Brain microvascular endothelial cell (primary cell): ENCODE measurements at regions not wholly inside any gene's neighbourhood (a gene's known extent, or its start where the extent isn't known, plus 50 kb on each side); places are given as distances from the start of the nearest gene placed in this dataset.

Experiments
- DNase-seq: peaks from one replicate; pipeline ENCODE4 v3.0.0-alpha.2; 2020
- H3K27ac ChIP-seq: fragments of 250-450 bp; sonication (Bioruptor Pico); 2 replicates; pipeline ENCODE4 v1.5.1; 2020; ENCODE audit warnings: mild to moderate bottlenecking, moderate library complexity
- H3K27me3 ChIP-seq: fragments of 250-450 bp; sonication (Bioruptor Pico); replicated peaks from 2 replicates; pipeline ENCODE4 v1.5.1; 2020; ENCODE audit warnings: mild to moderate bottlenecking
- H3K36me3 ChIP-seq: fragments of 250-450 bp; sonication (Bioruptor Pico); replicated peaks from 2 replicates; pipeline ENCODE4 v1.5.1; 2020; ENCODE audit warnings: mild to moderate bottlenecking
- H3K4me3 ChIP-seq: 2 replicates; pipeline ENCODE4 v1.5.1; 2011; ENCODE audit warnings: low read depth, mild to moderate bottlenecking, control low read depth, low read length, moderate library complexity
- CTCF ChIP-seq: IDR thresholded peaks from 2 replicates; pipeline ENCODE4 v1.5.1; 2011; ENCODE audit warnings: low read depth, mild to moderate bottlenecking, moderate library complexity, low read length, control low read depth, inconsistent platforms; ENCODE audit errors: missing control alignments
- in situ Hi-C: cut with HindIII; loops from 2 replicates; pipeline ENCODE4 v1.10.0; 2017; ENCODE audit warnings: low sequenced_read_pairs, low pct_ligation_motif_present

- DNase-seq, result peak; percentile 51
- no peaks in the 10 kb centered on the region for H3K36me3 ChIP-seq
- in situ Hi-C loops, result no loop called here
- no peaks in the 10 kb centered on the region for H3K27me3 ChIP-seq
- TF ChIP-seq CTCF, result no peak
- H3K4me3 ChIP-seq, result no peak overlapping the region
- H3K27ac ChIP-seq, result no peak overlapping the region
Measured at GRCh38 chr20:24768201-24768636, 180.8 kb upstream of the CST7 start.

- no peak overlapping the region for H3K4me3 ChIP-seq
- H3K27ac ChIP-seq, result no peak overlapping the region
- no peaks in the 10 kb centered on the region for H3K36me3 ChIP-seq
- no peaks in the 10 kb centered on the region for H3K27me3 ChIP-seq
- no peak for DNase-seq
- TF ChIP-seq CTCF, result no peak
- in situ Hi-C loops, result no loop called here
Measured at GRCh38 chr20:24768713-24769601, 180.1 kb upstream of the CST7 start.

GRCh38 chr20:24769878-24770627 lies 179.0 kb upstream of the CST7 start:
- no peak overlapping the region for H3K27ac ChIP-seq
- H3K36me3 ChIP-seq, result no peaks in the 10 kb centered on the region
- in situ Hi-C loops, result no loop called here
- TF ChIP-seq CTCF, result no peak
- DNase-seq, result no peak
- H3K27me3 ChIP-seq, result no peaks in the 10 kb centered on the region
- H3K4me3 ChIP-seq, result no peak overlapping the region

- H3K36me3 ChIP-seq, result no peaks in the 10 kb centered on the region
- in situ Hi-C loops, result no loop called here
- H3K27ac ChIP-seq, result no peak overlapping the region
- H3K4me3 ChIP-seq, result no peak overlapping the region
- no peaks in the 10 kb centered on the region for H3K27me3 ChIP-seq
- no peak for TF ChIP-seq CTCF
- DNase-seq, result no peak
Measured at GRCh38 chr20:24770628-24771541, 178.2 kb upstream of the CST7 start.

GRCh38 chr20:24771542-24772061 lies 177.5 kb upstream of the CST7 start:
- no peak for DNase-seq
- H3K27ac ChIP-seq, result no peak overlapping the region
- no peaks in the 10 kb centered on the region for H3K27me3 ChIP-seq
- in situ Hi-C loops, result no loop called here
- no peak overlapping the region for H3K4me3 ChIP-seq
- no peak for TF ChIP-seq CTCF
- no peaks in the 10 kb centered on the region for H3K36me3 ChIP-seq
